MCF 10A (cell line): ENCODE measurements at regions not wholly inside any gene's neighbourhood (a gene's known extent, or its start where the extent isn't known, plus 50 kb on each side); places are given as distances from the start of the nearest gene placed in this dataset.

Source experiments
- BruUV-seq: library from RNA; stranded (reverse); fragments of 400-500 nt; replicated peaks from 2 replicates; lab custom pipeline; 2021; lab: Mats Ljungman, UMichigan
- CTCF ChIA-PET: fragments of 300-600 bp; sonication (Branson Sonifier 250); formaldehyde crosslinking; extraction: SDS; loops from one replicate; lab custom pipeline; 2021; ENCODE audit warnings: antibody characterized with exemption, inconsistent platforms; lab: Yijun Ruan, JAX
- POLR2A ChIA-PET: fragments of 300-600, 350-650 bp; sonication (Branson Sonifier 250); formaldehyde crosslinking; extraction: SDS; loops from one replicate; lab custom pipeline; 2020; ENCODE audit warnings: antibody characterized with exemption, inconsistent platforms; lab: Yijun Ruan, JAX
- DNase-seq: peaks from one replicate; pipeline ENCODE4 v3.0.0-alpha.2; 2018; ENCODE audit not compliant: unreplicated experiment
- H3K27ac Mint-ChIP-seq: one replicate; pipeline ENCODE4 v1.8.0; 2022; ENCODE audit warnings: mild to moderate bottlenecking, low read depth, mixed read lengths; ENCODE audit not compliant: unreplicated experiment
- H3K27me3 Mint-ChIP-seq: one replicate; pipeline ENCODE4 v1.8.0; 2022; ENCODE audit warnings: mixed read lengths; ENCODE audit not compliant: insufficient read depth, unreplicated experiment
- H3K36me3 Mint-ChIP-seq: one replicate; pipeline ENCODE4 v1.8.0; 2022; ENCODE audit warnings: mild to moderate bottlenecking, moderate library complexity, mixed read lengths; ENCODE audit not compliant: insufficient read depth, unreplicated experiment
- H3K4me1 Mint-ChIP-seq: one replicate; pipeline ENCODE4 v1.8.0; 2022; ENCODE audit warnings: mixed read lengths; ENCODE audit not compliant: insufficient read depth, unreplicated experiment
- H3K4me3 Mint-ChIP-seq: one replicate; pipeline ENCODE4 v1.8.0; 2022; ENCODE audit warnings: mild to moderate bottlenecking, moderate library complexity, mixed read lengths; ENCODE audit not compliant: unreplicated experiment
- H3K9me3 Mint-ChIP-seq: one replicate; pipeline ENCODE4 v1.8.0; 2022; ENCODE audit warnings: mixed read lengths; ENCODE audit not compliant: unreplicated experiment
- CTCF ChIP-seq: fragments of 200-600 bp; IDR thresholded peaks from one replicate; pipeline ENCODE4 v1.8.0; 2022; ENCODE audit warnings: antibody characterized with exemption, mild to moderate bottlenecking; ENCODE audit not compliant: unreplicated experiment
- intact Hi-C: fragments of 100-400 bp; cut with micrococcal nuclease; formaldehyde crosslinking; loops from 2 replicates; pipeline ENCODE4 v1.14.1; 2022

GRCh38 chr14:43855556-43855955, 651.5 kb downstream of the FSCB start:
- no peak for TF ChIP-seq CTCF
- no peak for DNase-seq
- no peaks in the 10 kb centered on the region for H3K27me3 Mint-ChIP-seq
- H3K4me1 Mint-ChIP-seq, result no peaks in the 10 kb centered on the region
- no peak overlapping the region for H3K27ac Mint-ChIP-seq
- CTCF ChIA-PET, result interaction anchor here (0.7 kb wide), 1 partner anchor 68 kb away, joined by 5 read pairs; no protein-coding TSS in a partner anchor
- intact Hi-C loops, result no loop called here
- no peaks in the 10 kb centered on the region for H3K9me3 Mint-ChIP-seq
- POLR2A ChIA-PET, result no interaction called here
- BruUV-seq, result no TSS peak
- H3K4me3 Mint-ChIP-seq, result no peak overlapping the region
- H3K36me3 Mint-ChIP-seq, result no peaks in the 10 kb centered on the region

GRCh38 chr14:43853541-43853940, 653.5 kb downstream of the FSCB start:
- DNase-seq, result no peak
- H3K4me3 Mint-ChIP-seq, result no peak overlapping the region
- H3K9me3 Mint-ChIP-seq, result no peaks in the 10 kb centered on the region
- H3K36me3 Mint-ChIP-seq, result no peaks in the 10 kb centered on the region
- BruUV-seq, result no TSS peak
- POLR2A ChIA-PET, result no interaction called here
- no peaks in the 10 kb centered on the region for H3K4me1 Mint-ChIP-seq
- no peak overlapping the region for H3K27ac Mint-ChIP-seq
- no peaks in the 10 kb centered on the region for H3K27me3 Mint-ChIP-seq
- no peak for TF ChIP-seq CTCF
- CTCF ChIA-PET, result no interaction called here
- intact Hi-C loops, result no loop called here

GRCh38 chr14:43803076-43803689, 703.9 kb downstream of the FSCB start:
- intact Hi-C loops, result no loop called here
- H3K4me3 Mint-ChIP-seq, result no peak overlapping the region
- no peak for DNase-seq
- CTCF ChIA-PET, result interaction anchor here (0.7 kb wide), 1 partner anchor 498 kb away, joined by 3 read pairs; no protein-coding TSS in a partner anchor
- peaks cover 8% of the 10 kb centered on the region for H3K9me3 Mint-ChIP-seq
- no peak overlapping the region for H3K27ac Mint-ChIP-seq
- no peaks in the 10 kb centered on the region for H3K4me1 Mint-ChIP-seq
- no TSS peak for BruUV-seq
- no peaks in the 10 kb centered on the region for H3K36me3 Mint-ChIP-seq
- POLR2A ChIA-PET, result no interaction called here
- TF ChIP-seq CTCF, result no peak
- H3K27me3 Mint-ChIP-seq, result no peaks in the 10 kb centered on the region

GRCh38 chr14:43795600-43796228, 711.4 kb downstream of the FSCB start:
- Mint-ChIP-seq H3K4me1 (no peaks in the 10 kb centered on the region), H3K27ac (no peak overlapping the region), H3K36me3 (no peaks in the 10 kb centered on the region), H3K27me3 (no peaks in the 10 kb centered on the region), H3K4me3 (no peak overlapping the region), H3K9me3 (no peaks in the 10 kb centered on the region)
- peak; percentile 35 for DNase-seq
- peak; percentile 61 for TF ChIP-seq CTCF
- CTCF ChIA-PET, result interaction anchor here (0.9 to 3.1 kb wide), 8 partner anchors 8 to 1051 kb away, joined by 3 to 34 read pairs (median 4); no protein-coding TSS in a partner anchor
- no TSS peak for BruUV-seq
- POLR2A ChIA-PET, result interaction anchor here (0.6 kb wide), 2 partner anchors 358 to 848 kb away, joined by 3 to 4 read pairs; no protein-coding TSS in a partner anchor
- intact Hi-C loops, result loop anchor here (1.0 to 5.0 kb wide), 7 partner anchors 292 to 1683 kb away; no protein-coding TSS in a partner anchor
